Endothelial cell of umbilical vein (primary cell): ENCODE measurements at regions not wholly inside any gene's neighbourhood (a gene's known extent, or its start where the extent isn't known, plus 50 kb on each side); places are given as distances from the start of the nearest gene placed in this dataset.

Source experiments
- BruUV-seq: library from RNA; stranded (reverse); fragments of 400-500 nt; replicated peaks from 2 replicates; lab custom pipeline; 2021; lab: Mats Ljungman, UMichigan
- CTCF ChIA-PET: fragments of 300-600, 350-600 bp; sonication (Branson Sonifier 250); formaldehyde crosslinking; loops from one replicate; lab custom pipeline; 2021; ENCODE audit warnings: antibody characterized with exemption, inconsistent platforms; lab: Charles Lee
- POLR2A ChIA-PET: fragments of 300-600, 350-600 bp; sonication (Branson Sonifier 250); formaldehyde crosslinking; loops from one replicate; lab custom pipeline; 2021; ENCODE audit warnings: antibody characterized with exemption, inconsistent platforms; lab: Charles Lee
- DNase-seq: peaks from one replicate; pipeline ENCODE4 v3.0.0-alpha.2; 2011; ENCODE audit warnings: low read depth, low spot score
- FAIRE-seq: peaks from 2 replicates; lab custom pipeline; 2011; peaks lifted over from hg19 to GRCh38; lab: Jason Lieb, UNC
- H2AFZ ChIP-seq: 2 replicates; pipeline ENCODE4 v1.6.0; 2012; ENCODE audit warnings: low read depth, low read length, control low read depth, inconsistent platforms
- H3K27ac ChIP-seq: 2 replicates; pipeline ENCODE4 v1.5.1; 2011; ENCODE audit warnings: low read depth, mild to moderate bottlenecking, control low read depth, low read length, moderate library complexity; ENCODE audit not compliant: insufficient read depth
- H3K27me3 ChIP-seq, 2 experiments: 2 replicates each; pipeline versions ENCODE4 v1.6.0 to v1.6.1; 2011; ENCODE audit warnings: low read length in 2 of 2, mixed read lengths in 1 of 2; ENCODE audit not compliant: control insufficient read depth in 2 of 2, insufficient read depth in 2 of 2
- H3K36me3 ChIP-seq, 2 experiments: 2 replicates in 1 of 2; 3 replicates in 1 of 2; pipeline ENCODE4 v1.5.1; 2011; ENCODE audit warnings: low read length in 2 of 2, mild to moderate bottlenecking in 1 of 2, moderate library complexity in 1 of 2; ENCODE audit not compliant: control insufficient read depth in 2 of 2, insufficient read depth in 2 of 2; ENCODE audit errors: extremely low read depth in 1 of 2
- H3K4me1 ChIP-seq: 3 replicates; pipeline ENCODE4 v1.5.1; 2011; ENCODE audit warnings: mild to moderate bottlenecking, low read length; ENCODE audit not compliant: control insufficient read depth, insufficient read depth; ENCODE audit errors: extremely low read depth
- H3K4me2 ChIP-seq: 2 replicates; pipeline ENCODE4 v1.6.1; 2011; ENCODE audit warnings: low read length, control low read depth, mixed read lengths; ENCODE audit not compliant: insufficient read depth
- H3K4me3 ChIP-seq, 3 experiments: fragments of 200-600 bp in 1 of 3; sonication (generic), shearing (Covaris generic) in 1 of 3; replicated peaks in 1 of 3; 2 replicates each; pipeline ENCODE4 v1.5.1; 2011 to 2016; ENCODE audit warnings: control low read depth in 3 of 3, low read length in 3 of 3, mild to moderate bottlenecking in 2 of 3, inconsistent platforms in 1 of 3, low read depth in 1 of 3, moderate library complexity in 1 of 3; ENCODE audit not compliant: insufficient read depth in 1 of 3
- H3K79me2 ChIP-seq: 2 replicates; pipeline ENCODE4 v1.6.0; 2012; ENCODE audit warnings: low read length, inconsistent platforms; ENCODE audit not compliant: control insufficient read depth, insufficient read depth
- H3K9ac ChIP-seq: replicated peaks from 2 replicates; pipeline ENCODE3; 2011; ENCODE audit warnings: low read length, control low read depth; ENCODE audit not compliant: insufficient read depth; ENCODE audit errors: extremely low read depth
- H3K9me1 ChIP-seq: replicated peaks from 3 replicates; pipeline ENCODE4 v1.6.0; 2011; ENCODE audit warnings: mild to moderate bottlenecking, low read length; ENCODE audit not compliant: control insufficient read depth, insufficient read depth; ENCODE audit errors: extremely low read depth
- H3K9me3 ChIP-seq: replicated peaks from 2 replicates; pipeline ENCODE4 v1.5.1; 2012; ENCODE audit warnings: low read length, inconsistent platforms; ENCODE audit not compliant: control insufficient read depth, insufficient read depth
- H4K20me1 ChIP-seq: replicated peaks from 2 replicates; pipeline ENCODE3; 2011; ENCODE audit warnings: mild to moderate bottlenecking, low read length; ENCODE audit not compliant: control insufficient read depth, insufficient read depth; ENCODE audit errors: extremely low read depth
- EZH2 ChIP-seq: IDR thresholded peaks from 2 replicates; pipeline ENCODE4 v1.6.1; 2012; ENCODE audit warnings: borderline replicate concordance, low read depth, mild to moderate bottlenecking, moderate library complexity, low read length, inconsistent platforms; ENCODE audit not compliant: severe bottlenecking
- FOS ChIP-seq: IDR thresholded peaks from 2 replicates; pipeline ENCODE4 v1.6.1; 2011; ENCODE audit warnings: mild to moderate bottlenecking, low read length, moderate library complexity, borderline replicate concordance; ENCODE audit not compliant: insufficient read depth
- GATA2 ChIP-seq: IDR thresholded peaks from 2 replicates; pipeline ENCODE4 v1.7.0; 2011; ENCODE audit warnings: low read depth, mild to moderate bottlenecking, moderate library complexity, mixed read lengths, low read length; ENCODE audit not compliant: insufficient read length, insufficient read depth
- JUN ChIP-seq: IDR thresholded peaks from 2 replicates; pipeline ENCODE4 v1.6.1; 2011; ENCODE audit warnings: borderline replicate concordance, low read depth; ENCODE audit not compliant: insufficient read length, insufficient read depth
- MYC ChIP-seq: IDR thresholded peaks from one replicate; pipeline ENCODE4 v1.6.1; 2011; ENCODE audit warnings: mild to moderate bottlenecking, low read depth, low read length
- POLR2A ChIP-seq: IDR thresholded peaks from 2 replicates; pipeline ENCODE4 v1.6.1; 2012; ENCODE audit warnings: low read depth, mild to moderate bottlenecking, control low read depth, low read length
- POLR2AphosphoS5 ChIP-seq: IDR thresholded peaks from 2 replicates; pipeline ENCODE4 v1.6.1; 2012; ENCODE audit warnings: low read depth, mild to moderate bottlenecking, control low read depth, low read length, moderate library complexity; ENCODE audit not compliant: insufficient read depth
- dilution Hi-C: fragments of 300-500 bp; cut with MboI; formaldehyde crosslinking; loops from one replicate; pipeline ENCODE4 v1.15.0; 2019; ENCODE audit warnings: low sequenced_read_pairs; ENCODE audit not compliant: extremely low pct_ligation_motif_present
- intact Hi-C: fragments of 100-400 bp; cut with micrococcal nuclease; formaldehyde crosslinking; loops from one replicate; pipeline ENCODE4 v1.10.0; 2022
- TF ChIP-seq, protein P1 (sequence below): IDR thresholded peaks from 2 replicates; pipeline ENCODE4 v1.6.1; 2011; ENCODE audit not compliant: insufficient read depth, insufficient read length
- TF ChIP-seq, protein P2 (sequence below), 2 donors: IDR thresholded peaks; 1 replicate in 1 of 2; 2 replicates in 1 of 2; pipeline ENCODE4 v1.5.1; 2011; ENCODE audit warnings: low read length in 2 of 2, mild to moderate bottlenecking in 2 of 2, moderate library complexity in 2 of 2, control low read depth in 1 of 2, inconsistent platforms in 1 of 2, low read depth in 1 of 2; ENCODE audit not compliant: insufficient read depth in 1 of 2; ENCODE audit errors: extremely low read depth in 1 of 2

DNA sequence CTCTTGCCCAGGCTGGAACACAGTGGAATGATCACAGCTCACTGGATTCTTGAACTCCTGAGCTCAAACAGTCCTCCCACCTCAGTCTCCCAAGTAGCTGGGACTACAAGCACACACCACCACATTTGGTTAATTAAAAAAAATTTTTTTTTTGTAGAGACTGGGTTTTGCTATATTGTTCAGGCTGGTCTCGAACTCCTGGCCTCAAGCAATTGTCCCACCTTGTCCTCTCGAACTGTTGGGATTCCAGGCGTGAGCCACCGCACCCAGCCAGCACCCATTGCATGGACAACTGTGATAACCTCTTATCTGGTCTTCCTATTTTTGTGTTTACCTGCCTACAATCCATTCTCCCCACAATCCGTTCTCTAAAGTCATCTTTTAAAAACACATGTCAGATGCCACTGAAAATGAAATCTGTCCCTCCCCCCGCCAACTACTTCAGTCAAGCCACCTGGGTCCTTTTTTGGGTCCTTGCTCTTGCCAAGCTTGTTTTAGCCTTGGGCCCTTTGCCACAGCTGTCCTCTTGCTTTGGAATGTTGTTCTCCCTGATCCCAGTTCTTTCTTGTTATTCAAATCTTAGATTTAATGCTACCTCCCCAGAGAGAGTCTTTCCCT, 250.5 kb downstream of the PIK3R1 start:
- POLR2A ChIA-PET: no interaction called here
- no peaks in the 10 kb centered on the region for H3K36me3 ChIP-seq
- H3K9me1 ChIP-seq: no peaks in the 10 kb centered on the region
- H3K9ac ChIP-seq: no peak overlapping the region
- no peaks in the 10 kb centered on the region for H4K20me1 ChIP-seq
- H3K4me3 ChIP-seq: no peak overlapping the region
- no peaks in the 10 kb centered on the region for H3K4me1 ChIP-seq
- H2AFZ ChIP-seq: no peak overlapping the region
- no peak for DNase-seq
- no TSS peak for BruUV-seq
- H3K79me2 ChIP-seq: no peaks in the 10 kb centered on the region
- H3K27ac ChIP-seq: no peak overlapping the region
- FAIRE-seq: no peak
- CTCF ChIA-PET: interaction anchor here (1.7 kb wide), 1 partner anchor 180 kb away, joined by 7 read pairs; no protein-coding TSS in a partner anchor
- no peaks in the 10 kb centered on the region for H3K9me3 ChIP-seq
- TF ChIP-seq EZH2 (no peak), JUN (no peak), POLR2A (no peak), GATA2 (no peak), FOS (no peak), MYC (no peak), POLR2AphosphoS5 (no peak)
- TF ChIP-seq, protein P1, sequence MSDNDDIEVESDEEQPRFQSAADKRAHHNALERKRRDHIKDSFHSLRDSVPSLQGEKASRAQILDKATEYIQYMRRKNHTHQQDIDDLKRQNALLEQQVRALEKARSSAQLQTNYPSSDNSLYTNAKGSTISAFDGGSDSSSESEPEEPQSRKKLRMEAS: no peak
- TF ChIP-seq, protein P2, sequence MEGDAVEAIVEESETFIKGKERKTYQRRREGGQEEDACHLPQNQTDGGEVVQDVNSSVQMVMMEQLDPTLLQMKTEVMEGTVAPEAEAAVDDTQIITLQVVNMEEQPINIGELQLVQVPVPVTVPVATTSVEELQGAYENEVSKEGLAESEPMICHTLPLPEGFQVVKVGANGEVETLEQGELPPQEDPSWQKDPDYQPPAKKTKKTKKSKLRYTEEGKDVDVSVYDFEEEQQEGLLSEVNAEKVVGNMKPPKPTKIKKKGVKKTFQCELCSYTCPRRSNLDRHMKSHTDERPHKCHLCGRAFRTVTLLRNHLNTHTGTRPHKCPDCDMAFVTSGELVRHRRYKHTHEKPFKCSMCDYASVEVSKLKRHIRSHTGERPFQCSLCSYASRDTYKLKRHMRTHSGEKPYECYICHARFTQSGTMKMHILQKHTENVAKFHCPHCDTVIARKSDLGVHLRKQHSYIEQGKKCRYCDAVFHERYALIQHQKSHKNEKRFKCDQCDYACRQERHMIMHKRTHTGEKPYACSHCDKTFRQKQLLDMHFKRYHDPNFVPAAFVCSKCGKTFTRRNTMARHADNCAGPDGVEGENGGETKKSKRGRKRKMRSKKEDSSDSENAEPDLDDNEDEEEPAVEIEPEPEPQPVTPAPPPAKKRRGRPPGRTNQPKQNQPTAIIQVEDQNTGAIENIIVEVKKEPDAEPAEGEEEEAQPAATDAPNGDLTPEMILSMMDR (IDR thresholded peaks at IDR 0.05; ENCODE audit: extremely low read depth in 1 of 2, insufficient read depth in 1 of 2, low read depth in 1 of 2, low read length in 2 of 2): no peak
- H3K4me2 ChIP-seq: no peak overlapping the region
- intact Hi-C loops: no loop called here
- peaks cover 9 to 12% of the 10 kb centered on the region in 2 experiments for H3K27me3 ChIP-seq
- dilution Hi-C loops: no loop called here
